GM19035 (cell line): ENCODE measurements at regions not wholly inside any gene's neighbourhood (a gene's known extent, or its start where the extent isn't known, plus 50 kb on each side); places are given as distances from the start of the nearest gene placed in this dataset.
"Not testable (repeated sequence)": the region's sequence is repeated elsewhere in the genome, so short reads cannot be mapped to it uniquely, and the experiment has no call there.

Source experiments
- ATAC-seq: cut with Tn5 transposase; IDR thresholded peaks from one replicate; pipeline ENCODE4 v1.9.1; 2021; ENCODE audit not compliant: unreplicated experiment

DNA sequence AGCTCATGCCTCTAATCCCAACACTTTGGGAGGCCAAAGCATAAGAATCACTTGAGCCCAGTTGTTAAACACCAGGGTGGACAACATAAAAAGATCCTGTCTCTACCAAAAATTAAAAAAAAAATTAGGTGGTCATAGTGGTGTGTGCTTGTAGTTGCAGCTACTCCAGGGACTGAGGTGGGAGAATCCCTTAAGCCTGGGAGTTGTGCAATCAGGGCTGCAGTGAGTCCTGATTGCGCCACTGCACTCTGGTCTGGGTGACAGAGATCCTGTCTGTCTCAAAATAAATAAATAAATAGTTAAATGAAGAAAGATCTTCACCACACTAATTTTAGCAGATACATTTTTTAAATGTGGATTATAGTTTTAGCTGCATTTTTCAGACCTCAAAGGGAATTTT, 433.2 kb downstream of the MAT2B start:
- no peak for ATAC-seq

DNA sequence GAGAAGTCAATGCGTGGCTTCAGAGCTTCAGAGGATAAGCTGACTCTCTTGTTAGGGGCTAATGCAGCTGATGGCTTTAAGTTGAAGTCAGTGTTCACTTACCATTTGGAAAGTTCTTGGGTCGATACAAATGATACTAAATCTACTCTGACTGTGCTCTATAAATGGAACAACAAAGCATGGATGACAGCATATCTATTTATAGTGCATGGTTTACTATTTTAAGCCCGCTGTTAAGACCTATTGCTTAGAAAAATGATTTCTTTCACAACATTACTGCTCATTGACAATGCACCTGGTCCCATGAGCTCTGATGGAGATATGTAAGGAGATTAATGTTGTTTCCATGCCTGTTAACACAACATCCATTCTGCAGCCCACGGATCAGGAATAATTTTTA, 435.7 kb downstream of the MAT2B start:
- ATAC-seq = no peak

DNA sequence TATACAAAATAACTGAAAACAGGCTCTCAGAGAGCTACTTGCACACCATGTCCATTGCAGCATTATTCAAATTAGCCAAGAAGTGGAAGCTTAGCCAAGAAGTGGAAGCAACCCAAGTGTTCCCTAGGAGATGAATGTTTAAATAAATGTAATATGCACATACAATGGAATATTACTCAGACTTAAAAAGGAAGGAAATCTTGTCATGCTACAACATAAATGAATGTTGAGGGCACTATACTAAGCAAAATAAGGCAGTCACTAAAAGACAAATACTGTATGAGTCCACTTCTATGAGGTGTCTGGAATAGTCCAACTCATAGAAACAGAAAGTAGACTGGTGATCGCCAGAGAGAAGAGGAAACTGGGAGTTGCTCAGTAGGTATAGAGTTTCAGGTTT, 438.1 kb downstream of the MAT2B start:
- no peak for ATAC-seq

- no peak for ATAC-seq
These were observed 439.3 kb downstream of the MAT2B start for GRCh38 chr5:163944738-163945137.

GRCh38 chr5:163947848-163948666, 442.6 kb downstream of the MAT2B start:
- ATAC-seq = no peak

- ATAC-seq = no peak
These were observed 444.8 kb downstream of the MAT2B start for GRCh38 chr5:163950248-163950647.

DNA sequence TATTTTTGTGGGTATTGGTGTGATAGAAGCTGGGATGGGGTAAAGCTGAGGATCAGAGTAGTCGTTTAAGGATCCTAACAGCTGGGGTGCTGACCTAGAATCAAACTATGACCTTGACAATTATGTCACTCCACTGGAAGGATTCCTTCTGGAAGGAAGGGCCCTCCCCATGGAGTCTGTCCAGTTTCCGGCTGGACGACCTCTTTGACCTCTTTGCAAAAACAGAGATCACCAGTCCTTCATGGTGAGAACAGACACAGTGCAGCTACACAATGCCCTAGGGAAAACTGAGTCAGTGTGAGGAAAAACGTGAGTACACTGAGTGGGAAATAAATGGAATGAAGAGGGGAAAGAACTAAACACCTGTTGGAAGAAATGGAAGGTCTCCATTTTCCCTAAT, 445.6 kb downstream of the MAT2B start:
- ATAC-seq = no peak

- no peak for ATAC-seq
These were observed 448.5 kb downstream of the MAT2B start for GRCh38 chr5:163953901-163954300.

GRCh38 chr5:163961230-163961629, 455.8 kb downstream of the MAT2B start:
- ATAC-seq = not testable (repeated sequence)

GRCh38 chr5:163963881-163964280, 458.5 kb downstream of the MAT2B start:
- ATAC-seq = no peak

DNA sequence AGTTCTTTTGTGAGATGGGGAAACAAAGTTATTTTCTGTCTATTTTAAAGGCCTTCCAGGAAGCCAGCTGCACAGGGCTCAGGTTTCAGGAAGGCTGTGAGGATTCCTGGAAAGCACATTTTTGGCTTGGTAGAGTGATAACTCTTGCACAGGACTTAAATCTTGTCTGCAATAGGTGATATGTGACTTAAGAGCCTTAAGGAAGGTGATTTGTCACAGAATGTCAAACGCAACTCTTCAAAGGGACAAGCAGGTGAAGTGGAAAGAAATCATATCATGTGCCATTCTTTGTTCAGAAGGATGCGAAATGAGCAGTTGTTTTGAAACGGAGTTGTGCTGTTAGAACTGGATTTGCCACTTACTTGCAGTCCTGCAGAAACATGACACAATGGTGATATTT, 459.3 kb downstream of the MAT2B start:
- ATAC-seq = no peak

DNA sequence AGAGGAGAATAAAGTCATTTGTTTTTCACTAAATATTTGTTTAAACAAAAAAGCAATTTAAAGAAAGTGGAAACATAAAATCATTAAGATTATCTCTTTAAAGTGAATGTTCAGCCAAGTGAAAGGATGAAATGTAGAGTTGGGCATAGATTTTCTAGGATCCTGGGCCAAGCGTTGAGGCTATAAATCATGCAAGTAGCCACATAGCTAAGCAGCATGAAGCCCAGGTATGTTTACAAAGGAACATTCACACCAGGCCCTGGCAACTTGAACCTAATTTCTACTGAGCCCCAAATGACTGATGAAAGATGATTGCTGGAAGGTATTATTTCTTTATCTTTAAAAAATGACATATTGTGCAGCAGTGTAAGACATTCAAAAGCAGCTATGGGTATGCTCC, 461.8 kb downstream of the MAT2B start:
- ATAC-seq = no peak

DNA sequence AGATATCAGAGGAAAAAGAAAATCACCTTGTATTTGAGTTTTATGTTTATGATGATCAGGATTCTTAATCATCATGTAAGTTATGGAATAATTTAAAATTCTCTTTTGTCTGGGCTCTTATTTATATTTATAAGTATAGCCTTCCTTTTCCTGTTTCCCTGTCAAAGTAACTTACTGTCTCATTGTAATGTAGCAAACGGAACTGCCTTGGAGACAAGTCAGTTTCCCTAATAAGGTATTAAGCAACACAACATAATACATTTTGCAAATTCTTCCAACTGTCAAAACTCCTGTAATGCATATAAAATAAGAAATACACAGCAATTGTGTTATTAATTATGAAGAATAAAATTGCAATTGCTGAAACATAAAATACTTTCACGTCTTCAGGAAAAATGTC, 463.2 kb downstream of the MAT2B start:
- ATAC-seq = no peak

GRCh38 chr5:163976696-163977095, 471.3 kb downstream of the MAT2B start:
- ATAC-seq = no peak

DNA sequence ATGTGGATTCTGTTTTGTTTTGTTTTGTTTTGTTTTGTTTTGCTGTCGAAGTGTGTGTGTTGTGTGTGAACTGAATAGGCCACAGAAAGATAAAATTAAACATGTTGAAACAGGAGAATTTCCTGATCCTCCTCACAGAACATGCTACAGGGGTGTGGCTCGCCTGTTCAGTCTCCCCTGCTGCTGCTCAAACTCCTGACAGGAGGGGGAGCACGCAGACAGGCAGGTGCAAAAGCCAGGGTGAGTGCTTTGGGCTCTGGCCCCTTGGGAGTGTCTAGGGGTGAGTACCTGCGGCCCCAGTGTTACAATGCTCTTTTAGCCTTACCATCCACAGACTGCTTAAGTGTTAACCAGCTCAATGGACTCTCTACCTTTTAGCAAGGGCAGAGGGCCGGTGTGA, 473.5 kb downstream of the MAT2B start:
- peak; percentile 63 for ATAC-seq

- ATAC-seq = no peak
These were observed 483.1 kb downstream of the MAT2B start for GRCh38 chr5:163988566-163988965.

DNA sequence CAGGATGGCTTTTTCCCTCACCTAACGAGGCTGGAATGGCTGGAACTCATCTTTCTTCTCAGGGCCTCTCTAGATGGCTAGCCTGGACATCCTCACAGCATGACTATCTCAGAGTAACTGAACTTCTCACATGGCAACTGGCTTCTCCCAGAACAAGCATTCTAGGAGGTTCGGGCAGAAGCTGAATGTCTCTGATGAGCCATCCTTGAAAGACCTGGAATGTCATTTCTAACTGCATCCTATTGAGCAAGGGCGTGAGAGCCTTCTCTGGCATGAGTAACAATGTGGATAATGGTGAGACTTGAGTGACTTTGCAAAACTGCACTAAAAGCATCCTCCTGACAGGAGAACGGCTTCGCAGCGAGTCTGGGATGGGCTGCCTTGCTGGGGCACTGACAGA, 487.7 kb downstream of the MAT2B start:
- no peak for ATAC-seq

GRCh38 chr5:163995206-163995605, 489.8 kb downstream of the MAT2B start:
- no peak for ATAC-seq

GRCh38 chr5:163997965-163998364, 492.5 kb downstream of the MAT2B start:
- no peak for ATAC-seq

DNA sequence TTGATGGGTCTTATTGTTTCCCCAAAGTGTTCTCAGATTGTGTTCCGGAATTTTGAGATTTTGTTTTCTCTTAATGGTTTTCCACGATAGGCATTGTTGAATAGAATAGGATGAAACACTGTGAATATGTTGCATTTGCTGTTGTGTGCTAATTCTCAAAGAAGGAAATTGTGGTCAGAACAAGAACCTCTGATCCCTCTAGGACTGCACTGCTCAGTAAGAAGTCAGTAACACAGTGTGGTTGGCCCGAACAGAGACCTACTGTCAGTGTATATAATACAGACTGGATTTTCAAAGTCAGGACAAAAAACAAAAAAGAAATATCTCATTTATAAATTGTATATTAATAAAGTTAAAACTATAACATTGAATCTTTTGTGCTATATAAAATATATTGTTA, 494.8 kb downstream of the MAT2B start:
- no peak for ATAC-seq

DNA sequence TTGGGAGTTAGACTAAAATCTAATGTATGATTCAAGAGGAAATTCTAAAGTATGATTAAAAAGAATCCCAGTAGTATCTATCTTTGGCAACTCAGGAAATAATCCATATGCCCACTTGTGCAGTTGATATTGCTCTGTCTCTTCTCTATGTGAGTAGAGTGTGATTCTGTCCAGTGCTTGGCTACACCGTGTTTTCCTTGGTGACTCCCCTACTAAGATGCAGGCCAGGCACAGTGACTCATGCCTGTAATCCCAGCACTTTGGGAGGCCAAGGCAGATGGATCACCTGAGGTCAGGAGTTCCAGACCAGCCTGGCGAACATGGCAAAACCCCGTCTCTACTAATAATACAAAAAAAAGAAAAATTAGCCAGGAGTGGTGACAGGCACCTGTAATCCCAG, 495.4 kb downstream of the MAT2B start:
- ATAC-seq = no peak

GRCh38 chr5:164002214-164002613, 496.8 kb downstream of the MAT2B start:
- no peak for ATAC-seq

DNA sequence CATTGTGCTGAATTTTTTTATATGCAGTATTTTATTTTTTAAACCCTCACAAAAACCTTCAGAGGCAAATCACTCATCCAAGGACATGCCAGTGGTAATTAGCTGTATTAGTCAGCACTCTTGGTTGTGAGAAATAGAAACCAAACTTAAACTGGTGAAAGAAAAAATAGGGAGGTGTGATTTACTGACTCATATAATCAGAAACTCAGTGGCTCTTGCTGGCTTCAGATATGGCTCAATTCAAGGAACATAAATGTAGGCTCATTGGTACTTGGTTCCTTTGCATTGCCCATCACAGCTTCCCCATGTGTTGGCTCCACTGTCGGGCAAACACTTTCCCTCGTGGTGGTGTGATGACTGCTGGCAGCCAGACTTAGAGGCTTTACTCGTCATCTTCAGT, 497.2 kb downstream of the MAT2B start:
- no peak for ATAC-seq
